Right forelimb (tissue), 1 donor: ENCODE measurements at regions not wholly inside any gene's neighbourhood (a gene's known extent, or its start where the extent isn't known, plus 50 kb on each side); places are given as distances from the start of the nearest gene placed in this dataset.
A peak's percentile ranks its signal among the peaks of the same experiment; 100 is the strongest.

Experiments used
- DNase-seq: peaks from one replicate; pipeline ENCODE4 v3.0.0-alpha.2; 2018

GRCh38 chr3:157794771-157795170, 291.6 kb upstream of the VEPH1 start:
- no peak for DNase-seq

GRCh38 chr3:157793745-157794144, 290.5 kb upstream of the VEPH1 start:
- DNase-seq: peak; percentile 85

- DNase-seq: no peak
Measured at GRCh38 chr3:157789162-157789561, 285.9 kb upstream of the VEPH1 start.

GRCh38 chr3:157786618-157787017, 283.4 kb upstream of the VEPH1 start:
- no peak for DNase-seq

GRCh38 chr3:157786211-157786610, 283.0 kb upstream of the VEPH1 start:
- DNase-seq: no peak

- no peak for DNase-seq
Measured at GRCh38 chr3:157785102-157785826, 282.0 kb upstream of the VEPH1 start.

- DNase-seq: no peak
Measured at GRCh38 chr3:157782236-157782635, 279.0 kb upstream of the VEPH1 start.

- DNase-seq: no peak
Measured at GRCh38 chr3:157776861-157777260, 273.6 kb upstream of the VEPH1 start.

- DNase-seq: no peak
Measured at GRCh38 chr3:157775446-157775845, 272.2 kb upstream of the VEPH1 start.

GRCh38 chr3:157769378-157769777, 266.2 kb upstream of the VEPH1 start:
- no peak for DNase-seq

GRCh38 chr3:157767607-157768006, 264.4 kb upstream of the VEPH1 start:
- DNase-seq: no peak

- no peak for DNase-seq
Measured at GRCh38 chr3:157763644-157764043, 260.4 kb upstream of the VEPH1 start.

- no peak for DNase-seq
Measured at GRCh38 chr3:157759311-157759710, 256.1 kb upstream of the VEPH1 start.

- DNase-seq: no peak
Measured at GRCh38 chr3:157755233-157755632, 252.0 kb upstream of the VEPH1 start.

- DNase-seq: no peak
Measured at GRCh38 chr3:157754451-157754850, 251.2 kb upstream of the VEPH1 start.

GRCh38 chr3:157753787-157754136, 250.5 kb upstream of the VEPH1 start:
- DNase-seq: no peak

GRCh38 chr3:157752956-157753786, 250.0 kb upstream of the VEPH1 start:
- DNase-seq: no peak

- DNase-seq: no peak
Measured at GRCh38 chr3:157752554-157752953, 249.3 kb upstream of the VEPH1 start.

- no peak for DNase-seq
Measured at GRCh38 chr3:157751386-157751785, 248.2 kb upstream of the VEPH1 start.

GRCh38 chr3:157746391-157746790, 243.2 kb upstream of the VEPH1 start:
- no peak for DNase-seq

GRCh38 chr3:157741607-157742006, 238.4 kb upstream of the VEPH1 start:
- DNase-seq: no peak

- no peak for DNase-seq
Measured at GRCh38 chr3:157738441-157738840, 235.2 kb upstream of the VEPH1 start.

- DNase-seq: no peak
Measured at GRCh38 chr3:157718800-157719199, 215.6 kb upstream of the VEPH1 start.

- no peak for DNase-seq
Measured at GRCh38 chr3:157713101-157713500, 209.9 kb upstream of the VEPH1 start.
